HG03097 (cell line): ENCODE measurements at regions not wholly inside any gene's neighbourhood (a gene's known extent, or its start where the extent isn't known, plus 50 kb on each side); places are given as distances from the start of the nearest gene placed in this dataset.

ENCODE experiments used
- ATAC-seq: cut with Tn5 transposase; IDR thresholded peaks from one replicate; pipeline ENCODE4 v1.9.1; 2021; ENCODE audit not compliant: unreplicated experiment, low FRiP score

- ATAC-seq = no peak
Measured at GRCh38 chr2:9086465-9086864, 83.0 kb upstream of the MBOAT2 start.

DNA sequence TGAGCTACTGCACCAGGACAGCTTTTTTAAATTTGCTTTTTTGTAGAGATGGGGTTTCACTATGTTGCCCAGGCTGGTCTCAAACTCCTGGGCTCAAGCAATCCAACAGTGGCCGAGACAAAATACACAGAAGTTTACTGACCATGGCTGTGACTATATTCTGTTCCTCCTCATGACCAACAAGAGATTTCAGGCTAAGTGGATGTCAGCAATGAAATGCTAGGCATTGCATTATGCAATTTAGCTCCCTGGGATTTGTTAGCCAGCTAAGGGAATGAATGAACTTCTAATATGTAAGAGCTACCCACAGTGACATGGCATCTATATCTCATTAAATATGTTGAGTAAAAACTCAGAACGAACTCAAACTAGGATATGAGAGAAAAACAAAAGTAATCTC is 81.9 kb upstream of the MBOAT2 start:
- no peak for ATAC-seq

DNA sequence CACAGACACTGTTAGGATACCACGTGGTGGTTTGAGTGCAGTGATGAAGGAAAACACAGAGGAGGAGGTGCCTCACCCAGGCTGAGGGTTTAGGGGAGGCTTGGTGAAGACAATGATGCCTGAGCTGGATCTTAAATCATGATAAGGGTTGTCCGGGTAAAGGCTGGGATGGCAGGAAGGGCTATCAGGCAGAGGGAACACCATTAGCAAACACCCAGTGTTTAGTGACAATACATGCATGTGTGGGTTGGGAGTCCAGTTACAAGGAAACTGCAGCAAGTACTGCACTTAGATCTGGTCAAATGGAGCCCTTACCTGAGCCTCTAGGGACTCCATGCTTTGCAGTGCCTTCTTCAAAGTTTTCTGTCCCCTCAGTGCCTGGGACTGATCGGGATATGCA is 79.8 kb upstream of the MBOAT2 start:
- ATAC-seq = no peak

GRCh38 chr2:9082158-9082557 is 78.7 kb upstream of the MBOAT2 start:
- ATAC-seq = no peak

- no peak for ATAC-seq
Measured at GRCh38 chr2:9081750-9082149, 78.3 kb upstream of the MBOAT2 start.

GRCh38 chr2:9078405-9078804 is 74.9 kb upstream of the MBOAT2 start:
- ATAC-seq = no peak

DNA sequence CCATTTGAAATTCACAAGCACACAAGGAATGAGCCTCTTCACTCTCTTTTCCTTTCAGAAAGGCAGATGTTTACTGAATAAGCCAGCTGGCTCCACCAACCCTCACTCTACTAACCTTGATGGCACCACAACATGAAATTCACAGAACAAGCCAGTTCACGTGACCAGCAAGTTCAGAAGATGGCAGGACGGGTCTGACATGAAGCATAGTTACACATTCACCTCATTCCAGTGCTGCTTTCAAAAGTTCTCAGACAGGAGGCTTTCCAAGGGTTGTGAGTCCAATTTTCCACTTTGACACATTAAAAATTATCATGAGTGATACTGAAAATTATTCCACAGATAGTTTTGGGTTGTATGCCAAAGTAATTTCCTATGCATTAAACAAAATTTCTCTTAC is 74.2 kb upstream of the MBOAT2 start:
- no peak for ATAC-seq

- no peak for ATAC-seq
Measured at GRCh38 chr2:9076755-9077154, 73.3 kb upstream of the MBOAT2 start.

- no peak for ATAC-seq
Measured at GRCh38 chr2:9076210-9076609, 72.7 kb upstream of the MBOAT2 start.

- no peak for ATAC-seq
Measured at GRCh38 chr2:9074930-9075329, 71.4 kb upstream of the MBOAT2 start.

DNA sequence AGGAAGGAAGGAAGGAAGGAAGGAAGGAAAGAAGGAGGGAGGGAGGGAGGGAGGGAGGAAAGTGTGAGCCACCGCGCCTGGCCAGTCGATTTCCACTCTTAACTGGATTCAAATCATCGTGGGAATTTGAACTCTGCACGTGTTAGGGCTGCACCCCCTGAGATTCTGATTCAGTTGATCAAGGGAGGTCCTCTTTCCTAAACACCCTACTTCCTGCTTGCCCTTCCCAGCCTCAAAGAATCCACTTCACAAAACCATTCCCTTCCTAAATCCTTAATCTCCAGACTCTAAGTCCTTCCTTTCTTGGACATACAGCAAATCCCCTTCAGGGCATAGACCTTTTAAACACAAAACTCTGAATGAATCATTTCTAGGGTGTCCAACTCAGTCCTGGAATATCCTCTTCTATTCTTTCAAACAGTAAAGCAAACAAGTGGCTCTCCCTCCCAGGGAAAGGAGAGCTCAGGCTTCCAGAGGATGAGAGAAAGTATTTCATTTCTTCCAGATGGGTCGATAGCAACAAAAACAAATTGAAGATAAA is 68.2 kb upstream of the MBOAT2 start:
- no peak for ATAC-seq

GRCh38 chr2:9071032-9071431 is 67.5 kb upstream of the MBOAT2 start:
- ATAC-seq = no peak

DNA sequence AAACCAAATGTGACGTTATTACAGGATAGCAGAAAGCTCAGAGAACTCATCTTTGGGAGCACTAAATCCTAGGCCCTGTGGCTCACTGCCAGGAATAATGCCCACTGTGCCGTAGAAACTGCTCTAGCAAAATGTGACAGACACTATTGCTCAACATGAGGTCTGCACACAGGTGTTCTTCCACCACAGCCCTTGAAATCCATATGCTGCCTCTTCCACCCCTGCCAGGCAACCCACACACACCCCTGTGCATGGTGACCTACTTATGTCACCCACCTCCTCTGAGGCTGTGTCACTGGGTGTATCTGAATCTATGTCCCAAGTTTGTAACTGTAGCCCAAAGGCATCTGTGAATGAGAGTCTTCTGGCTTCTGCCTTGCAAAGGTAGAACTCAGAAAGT is 66.1 kb upstream of the MBOAT2 start:
- no peak for ATAC-seq

DNA sequence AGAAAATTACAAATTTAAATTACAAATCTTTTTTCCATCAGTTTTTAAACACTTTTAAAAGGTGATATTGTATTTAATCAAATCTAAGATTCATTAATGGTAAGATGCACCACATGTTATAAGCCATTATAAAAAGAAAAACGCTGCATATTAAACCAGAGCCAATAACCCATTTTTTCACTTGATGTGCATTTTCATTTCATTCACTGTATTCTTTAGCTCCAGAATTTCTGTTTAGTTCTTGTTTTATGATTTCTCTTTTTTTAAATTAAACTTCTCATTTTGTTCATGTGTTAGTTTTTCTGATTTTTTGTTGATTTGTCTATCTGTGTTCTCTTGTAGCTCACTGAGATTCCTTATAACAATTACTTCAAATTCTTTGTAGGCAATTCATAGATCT is 62.4 kb upstream of the MBOAT2 start:
- ATAC-seq = no peak

- no peak for ATAC-seq
Measured at GRCh38 chr2:9063023-9063606, 59.6 kb upstream of the MBOAT2 start.

- no peak for ATAC-seq
Measured at GRCh38 chr2:9060819-9061218, 57.3 kb upstream of the MBOAT2 start.

- no peak for ATAC-seq
Measured at GRCh38 chr2:9057939-9058761, 54.7 kb upstream of the MBOAT2 start.

DNA sequence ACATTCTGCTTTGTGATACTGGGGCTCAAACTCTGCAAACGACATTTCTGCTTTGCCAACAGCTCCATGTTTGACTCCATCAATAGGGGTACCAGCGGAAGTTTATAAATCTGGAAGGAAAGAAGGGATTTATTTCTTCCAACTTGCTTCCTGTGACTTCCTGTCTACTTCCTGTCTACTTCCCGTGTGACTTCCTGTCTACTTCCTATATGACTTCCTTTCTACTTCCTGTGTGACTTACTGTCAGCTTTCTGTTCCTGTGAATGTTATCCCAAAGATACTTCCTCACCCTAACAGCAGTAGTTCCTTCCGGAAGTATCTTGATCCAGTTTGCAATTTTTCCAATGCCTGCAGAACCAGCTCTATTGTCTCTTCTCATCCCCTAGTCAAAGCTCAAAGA is 52.0 kb upstream of the MBOAT2 start:
- no peak for ATAC-seq

GRCh38 chr2:9053534-9053931 is 50.0 kb upstream of the MBOAT2 start:
- ATAC-seq = no peak
